ENCODE measurements at regions not wholly inside any gene's neighbourhood (a gene's known extent, or its start where the extent isn't known, plus 50 kb on each side); places are given as distances from the start of the nearest gene placed in this dataset.

- no peaks in the 10 kb centered on the region for H3K9me3 ChIP-seq
- ChIA-PET CTCF (interaction anchor here (0.7 kb wide), 1 partner anchor 1195 kb away, joined by 3 read pairs; no protein-coding TSS in a partner anchor), POLR2A (no interaction called here)
- DNase-seq (ENCODE audit: low read depth in 1 of 2, low spot score in 1 of 2) = no peak
- no peak for FAIRE-seq
- H3K4me2 ChIP-seq = no peak overlapping the region
- H3K4me3 ChIP-seq = no peak overlapping the region
- 18% methylated on average over 6 of the region's 6 CpGs for WGBS (ENCODE audit: missing lambda C conversion rate)
- no peak for TF ChIP-seq POLR2AphosphoS2 (conservative IDR thresholded peaks at IDR 0.05; ENCODE audit: low read length)
- TF ChIP-seq FOSL2 (IDR thresholded peaks at IDR 0.05) = no peak
- no peak for TF ChIP-seq FOSL2 (CRISPR knock-in tag; IDR thresholded peaks at IDR 0.05)
- no peak for TF ChIP-seq ZSCAN20 (CRISPR knock-in tag; IDR thresholded peaks at IDR 0.05)
- no peak for TF ChIP-seq GATA3 (IDR thresholded peaks at IDR 0.05; ENCODE audit: borderline replicate concordance)
- no peak for TF ChIP-seq FOXS1 (CRISPR knock-in tag; IDR thresholded peaks at IDR 0.05)
- TF ChIP-seq EHF (CRISPR knock-in tag; IDR thresholded peaks at IDR 0.05) = no peak
- TF ChIP-seq RAD21 (conservative IDR thresholded peaks at IDR 0.05 in 1 of 2, IDR thresholded peaks at IDR 0.05 in 1 of 2) = no peak
- TF ChIP-seq JUN (IDR thresholded peaks at IDR 0.05) = no peak
- no peak for TF ChIP-seq RFX5 (IDR thresholded peaks at IDR 0.05)
- TF ChIP-seq ZNF302 (CRISPR knock-in tag; IDR thresholded peaks at IDR 0.05) = no peak
- TF ChIP-seq TFCP2L1 (CRISPR knock-in tag; IDR thresholded peaks at IDR 0.05) = no peak
- TF ChIP-seq HES2 (IDR thresholded peaks at IDR 0.05) = no peak
- no peak for TF ChIP-seq MAFK (IDR thresholded peaks at IDR 0.05; ENCODE audit: partially characterized antibody)
- TF ChIP-seq MAZ (IDR thresholded peaks at IDR 0.05; ENCODE audit: borderline replicate concordance, low read depth, low read length) = no peak
- TF ChIP-seq JUNB (IDR thresholded peaks at IDR 0.05) = no peak
- TF ChIP-seq NPAS2 (CRISPR knock-in tag; IDR thresholded peaks at IDR 0.05; ENCODE audit: borderline replicate concordance) = no peak
- no peak for TF ChIP-seq HMGXB4 (CRISPR knock-in tag; IDR thresholded peaks at IDR 0.05; ENCODE audit: borderline replicate concordance)
- no peak for TF ChIP-seq MYC (IDR thresholded peaks at IDR 0.05; ENCODE audit: borderline replicate concordance, low read length)
- TF ChIP-seq CEBPB (IDR thresholded peaks at IDR 0.05) = no peak
- no peak overlapping the region for H3K27ac ChIP-seq
- no peak for ATAC-seq
- no peaks in the 10 kb centered on the region for H3K4me1 ChIP-seq
These were observed 135.5 kb downstream of the SEC61B start for GRCh38 chr9:99357575-99357974.

GRCh38 chr9:99358668-99359067 lies 136.6 kb downstream of the SEC61B start:
- H3K4me3 ChIP-seq = no peak overlapping the region
- ATAC-seq = no peak
- H3K9me3 ChIP-seq = no peaks in the 10 kb centered on the region
- POLR2A ChIA-PET = no interaction called here
- WGBS (ENCODE audit: missing lambda C conversion rate) = 53% methylated on average over 5 of the region's 7 CpGs
- TF ChIP-seq SMC3 (IDR thresholded peaks at IDR 0.05) = no peak
- no peak for TF ChIP-seq ELK1 (IDR thresholded peaks at IDR 0.05; ENCODE audit: low read depth, low read length)
- TF ChIP-seq ZFP36 (IDR thresholded peaks at IDR 0.05; ENCODE audit: borderline replicate concordance, partially characterized antibody) = no peak
- no peak for TF ChIP-seq ZC3H11A (IDR thresholded peaks at IDR 0.05)
- no peak for TF ChIP-seq FOSL2 (IDR thresholded peaks at IDR 0.05)
- no peak for TF ChIP-seq FOSL2 (CRISPR knock-in tag; IDR thresholded peaks at IDR 0.05)
- TF ChIP-seq BHLHE40 (IDR thresholded peaks at IDR 0.05; ENCODE audit: low read depth, low read length) = no peak
- no peak for TF ChIP-seq RCOR1 (IDR thresholded peaks at IDR 0.05; ENCODE audit: low read depth, low read length)
- no peak for TF ChIP-seq HDAC2 (IDR thresholded peaks at IDR 0.05)
- no peak for TF ChIP-seq REST (IDR thresholded peaks at IDR 0.05)
- no peak for TF ChIP-seq HOXA7 (CRISPR knock-in tag; IDR thresholded peaks at IDR 0.05)
- TF ChIP-seq CBX2 (IDR thresholded peaks at IDR 0.05; ENCODE audit: borderline replicate concordance, low read depth) = no peak
- no peak for TF ChIP-seq EHMT2 (IDR thresholded peaks at IDR 0.05; ENCODE audit: low read depth)
- TF ChIP-seq JUNB (IDR thresholded peaks at IDR 0.05) = no peak
- no peak for TF ChIP-seq SREBF2 (IDR thresholded peaks at IDR 0.05)
- no peak for TF ChIP-seq NPAS2 (CRISPR knock-in tag; IDR thresholded peaks at IDR 0.05; ENCODE audit: borderline replicate concordance)
- no peak for TF ChIP-seq EP300 (IDR thresholded peaks at IDR 0.05)
- TF ChIP-seq MAFK (IDR thresholded peaks at IDR 0.05; ENCODE audit: partially characterized antibody) = no peak
- no peak for TF ChIP-seq PBX3 (IDR thresholded peaks at IDR 0.05)
- DNase-seq (ENCODE audit: low read depth in 1 of 2, low spot score in 1 of 2) = no peak
- H3K4me2 ChIP-seq = no peak overlapping the region
- no peaks in the 10 kb centered on the region for H3K4me1 ChIP-seq
- H3K27ac ChIP-seq = no peak overlapping the region
- CTCF ChIA-PET = no interaction called here
- FAIRE-seq = no peak
